ENCODE measurements at regions not wholly inside any gene's neighbourhood (a gene's known extent, or its start where the extent isn't known, plus 50 kb on each side); places are given as distances from the start of the nearest gene placed in this dataset.

DNA sequence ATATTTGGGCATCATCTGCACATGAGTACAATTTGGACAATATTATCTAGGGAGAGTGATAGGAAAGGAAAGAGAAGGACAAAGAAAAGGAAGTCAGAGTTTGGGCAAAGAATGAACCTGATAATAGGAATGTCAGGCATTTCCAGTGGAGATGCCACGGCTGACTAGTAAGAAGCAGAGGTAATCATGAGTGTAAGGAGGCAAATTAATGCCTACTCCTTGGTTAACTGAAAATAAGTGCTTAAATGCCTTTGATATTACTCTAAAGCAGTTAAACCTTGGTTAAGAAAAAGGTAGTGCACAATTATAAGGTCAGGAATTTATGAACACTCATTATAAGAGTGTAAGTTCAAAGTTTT lies 99.2 kb upstream of the DDIT4L start:
- no peaks in the 10 kb centered on the region for H3K36me3 Mint-ChIP-seq
- DNase-seq (ENCODE audit: low spot score in 2 of 2) = no peak
- H3K27ac Mint-ChIP-seq = no peak overlapping the region
- no peak overlapping the region for H3K4me3 Mint-ChIP-seq
- ATAC-seq = no peak
- H3K4me1 Mint-ChIP-seq = no peaks in the 10 kb centered on the region
- H3K9me3 Mint-ChIP-seq = no peaks in the 10 kb centered on the region

DNA sequence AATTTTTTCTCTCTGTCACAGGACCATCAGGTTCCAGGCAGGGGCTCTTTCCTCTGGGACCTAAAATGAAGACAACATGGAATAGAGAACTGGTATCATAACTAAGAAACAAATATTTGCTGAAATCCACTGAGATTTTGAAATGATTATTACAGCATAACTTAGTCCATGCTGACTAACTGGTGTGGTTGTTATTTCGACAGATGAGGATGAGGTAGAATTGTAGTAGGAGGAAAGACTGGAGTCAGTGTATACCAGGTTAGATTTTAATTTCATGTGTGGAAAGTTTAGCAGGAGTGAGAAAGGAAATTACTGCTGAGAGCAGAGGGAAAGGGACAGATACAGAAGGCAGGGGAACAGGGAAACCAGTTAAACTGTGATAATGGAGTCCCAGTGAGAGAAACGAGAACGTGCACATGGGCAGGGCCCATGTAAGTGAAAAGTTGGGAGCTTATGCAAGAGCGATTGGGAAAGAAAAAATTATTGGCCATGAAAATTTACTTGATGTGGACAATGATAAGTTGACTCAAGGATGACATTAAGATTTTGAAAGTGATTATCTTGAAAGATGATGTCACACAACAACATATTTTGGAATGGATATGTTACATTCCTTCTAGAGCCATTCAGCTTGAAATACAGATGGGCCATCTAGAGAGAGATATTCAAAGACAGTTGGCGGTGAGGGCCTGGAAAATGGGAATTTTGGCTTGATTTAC lies 98.7 kb upstream of the DDIT4L start:
- Mint-ChIP-seq H3K4me1 (no peaks in the 10 kb centered on the region), H3K36me3 (no peaks in the 10 kb centered on the region), H3K9me3 (no peaks in the 10 kb centered on the region), H3K4me3 (no peak overlapping the region), H3K27ac (no peak overlapping the region)
- ATAC-seq (no peak), DNase-seq (ENCODE audit: low spot score in 2 of 2) (no peak)

DNA sequence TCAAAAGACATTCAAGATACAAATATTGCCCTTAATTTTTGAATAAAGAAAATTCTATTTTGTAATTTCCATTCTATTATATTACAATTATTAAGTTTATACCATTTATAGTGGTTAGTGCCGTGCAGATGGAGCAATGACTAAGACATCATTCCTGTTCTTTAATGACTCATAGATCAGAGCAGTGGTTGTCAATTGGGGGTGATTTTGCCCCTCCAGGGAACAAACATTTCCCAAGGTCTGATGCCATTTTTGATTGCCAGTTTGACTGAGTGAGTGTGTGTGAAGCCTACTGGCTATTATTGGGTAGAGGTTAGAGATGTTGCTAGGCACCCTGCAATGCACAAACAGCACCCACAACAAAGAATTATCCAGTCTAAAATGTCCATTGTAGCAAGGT lies 97.9 kb upstream of the DDIT4L start:
- DNase-seq (ENCODE audit: low spot score in 2 of 2) (no peak), ATAC-seq (no peak)
- no peaks in the 10 kb centered on the region for H3K36me3 Mint-ChIP-seq
- no peak overlapping the region for H3K4me3 Mint-ChIP-seq
- no peak overlapping the region for H3K27ac Mint-ChIP-seq
- H3K9me3 Mint-ChIP-seq = no peaks in the 10 kb centered on the region
- H3K4me1 Mint-ChIP-seq = no peaks in the 10 kb centered on the region

DNA sequence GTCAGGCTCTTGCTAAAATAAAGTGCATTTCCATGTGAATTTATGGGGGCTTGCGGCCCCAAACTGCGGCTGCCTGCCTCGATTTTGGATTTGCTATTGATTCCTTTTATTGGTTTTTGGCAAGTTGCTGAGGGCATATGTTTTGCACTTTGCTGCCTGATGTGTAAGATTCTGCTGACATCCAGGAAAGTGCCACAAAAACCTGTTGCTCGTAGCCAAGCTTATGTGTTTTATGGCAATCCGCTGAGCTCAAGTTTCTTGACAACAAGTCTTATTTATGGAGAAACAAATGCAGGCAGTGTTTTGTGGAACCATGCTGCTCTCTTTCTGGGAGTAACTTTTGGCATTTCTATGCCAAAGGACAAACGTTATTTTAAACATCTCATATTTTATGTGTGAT lies 97.3 kb upstream of the DDIT4L start:
- H3K4me1 Mint-ChIP-seq = no peaks in the 10 kb centered on the region
- H3K36me3 Mint-ChIP-seq = no peaks in the 10 kb centered on the region
- no peak overlapping the region for H3K27ac Mint-ChIP-seq
- DNase-seq (ENCODE audit: low spot score in 2 of 2) (no peak), ATAC-seq (no peak)
- no peaks in the 10 kb centered on the region for H3K9me3 Mint-ChIP-seq
- H3K4me3 Mint-ChIP-seq = no peak overlapping the region

DNA sequence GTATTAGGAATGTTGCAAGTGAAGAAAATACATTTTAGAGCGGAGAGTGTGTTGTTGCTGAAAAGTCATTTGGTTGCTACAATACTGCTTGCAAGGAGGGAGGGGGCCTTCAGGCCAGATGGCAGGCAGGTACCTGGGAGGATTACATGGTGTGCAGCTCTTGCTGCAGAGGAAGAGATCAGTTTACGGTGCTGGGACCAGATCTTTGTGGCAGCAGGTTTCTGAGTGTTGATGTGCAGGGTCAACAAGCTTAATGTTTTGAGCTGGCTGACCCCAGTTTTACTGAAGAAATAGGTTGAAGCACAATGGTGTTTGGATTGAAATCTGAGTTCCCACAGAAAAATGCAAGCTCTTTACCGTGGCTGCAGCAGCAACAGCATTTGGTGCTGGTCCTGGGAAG lies 96.4 kb upstream of the DDIT4L start:
- no peaks in the 10 kb centered on the region for H3K9me3 Mint-ChIP-seq
- H3K36me3 Mint-ChIP-seq = no peaks in the 10 kb centered on the region
- DNase-seq (ENCODE audit: low spot score in 2 of 2) (no peak), ATAC-seq (no peak)
- no peaks in the 10 kb centered on the region for H3K4me1 Mint-ChIP-seq
- H3K4me3 Mint-ChIP-seq = no peak overlapping the region
- peak overlapping the region; percentile 30 for H3K27ac Mint-ChIP-seq

DNA sequence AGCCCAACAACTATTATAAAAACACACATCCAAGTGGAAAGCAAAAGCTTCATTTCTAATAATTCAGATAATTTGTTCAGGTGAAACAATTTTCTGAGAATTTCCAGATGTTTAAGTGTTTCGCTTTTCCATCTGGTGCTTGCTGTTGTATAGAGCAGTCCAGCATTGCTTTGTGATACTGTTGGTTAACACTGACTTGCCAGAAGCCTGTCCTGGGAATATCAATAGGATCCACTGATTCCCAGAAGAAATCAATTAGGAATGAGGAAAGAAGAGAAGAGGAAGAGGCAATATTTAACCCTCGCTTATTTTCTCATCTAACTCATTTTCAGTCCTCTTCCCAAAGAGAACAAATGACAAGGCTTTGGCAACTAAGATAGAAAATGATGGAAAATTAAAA lies 94.9 kb upstream of the DDIT4L start:
- no peak overlapping the region for H3K27ac Mint-ChIP-seq
- H3K4me3 Mint-ChIP-seq = no peak overlapping the region
- DNase-seq (ENCODE audit: low spot score in 2 of 2) = no peak
- ATAC-seq = no peak
- no peaks in the 10 kb centered on the region for H3K9me3 Mint-ChIP-seq
- H3K36me3 Mint-ChIP-seq = no peaks in the 10 kb centered on the region
- no peaks in the 10 kb centered on the region for H3K4me1 Mint-ChIP-seq

DNA sequence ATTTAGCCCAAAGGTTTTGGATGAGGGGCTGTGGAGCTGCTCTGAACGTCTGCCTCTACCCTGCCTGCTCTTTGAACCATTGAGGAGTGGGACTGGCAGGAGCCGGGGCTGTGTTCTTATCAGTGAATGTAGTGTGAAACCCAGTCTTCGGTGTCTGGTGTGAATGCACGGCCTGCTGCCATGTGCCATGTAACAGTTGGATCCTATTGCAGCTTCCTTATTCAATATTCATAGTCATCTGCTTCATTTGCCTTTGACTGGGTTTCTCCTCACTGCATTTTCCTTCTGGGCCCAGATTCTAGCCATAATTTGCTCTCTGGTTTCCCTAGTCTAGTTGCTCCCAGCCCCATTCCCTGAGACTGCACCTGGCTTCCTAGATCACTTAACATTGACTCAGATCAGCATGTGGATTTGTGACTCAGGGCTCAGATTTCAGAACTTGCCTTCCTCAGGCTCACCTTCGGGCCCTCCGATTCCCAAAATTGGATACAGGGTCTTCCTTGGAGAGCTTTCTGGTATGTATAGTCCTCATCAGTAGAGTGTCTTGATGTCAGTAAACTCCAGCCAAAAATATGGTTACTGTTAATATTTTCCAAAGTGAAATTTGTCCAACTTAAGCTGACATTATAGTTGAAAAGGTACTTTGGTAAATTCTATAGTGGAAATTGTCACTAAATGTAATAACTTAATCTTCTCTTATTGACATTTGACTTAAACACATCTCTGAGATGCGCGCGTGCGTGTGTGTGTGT lies 94.0 kb upstream of the DDIT4L start:
- no peak overlapping the region for H3K4me3 Mint-ChIP-seq
- no peak for ATAC-seq
- no peaks in the 10 kb centered on the region for H3K9me3 Mint-ChIP-seq
- no peaks in the 10 kb centered on the region for H3K4me1 Mint-ChIP-seq
- no peak for DNase-seq (ENCODE audit: low spot score in 2 of 2)
- H3K27ac Mint-ChIP-seq = no peak overlapping the region
- H3K36me3 Mint-ChIP-seq = no peaks in the 10 kb centered on the region

DNA sequence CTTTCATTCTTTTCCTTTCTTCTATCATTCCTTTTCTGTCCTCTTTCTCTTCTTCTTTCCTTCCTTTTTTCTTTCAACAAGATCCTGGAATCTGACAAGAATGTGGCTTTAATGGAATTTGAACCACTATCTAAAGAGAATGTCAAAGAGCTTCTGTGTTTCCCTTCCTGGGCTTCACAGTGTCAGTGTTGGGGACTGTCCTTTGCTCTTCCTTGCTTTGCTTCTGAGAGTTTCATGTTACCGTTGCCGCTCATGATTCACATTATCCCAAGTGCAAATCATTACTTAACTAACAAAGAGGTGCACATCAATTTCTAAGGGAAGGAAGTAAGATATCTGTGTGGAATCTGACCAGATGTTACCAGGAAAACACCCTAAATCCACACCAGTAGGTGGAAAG lies 90.5 kb upstream of the DDIT4L start:
- Mint-ChIP-seq H3K36me3 (no peaks in the 10 kb centered on the region), H3K4me1 (no peaks in the 10 kb centered on the region), H3K9me3 (no peaks in the 10 kb centered on the region), H3K27ac (no peak overlapping the region), H3K4me3 (no peak overlapping the region)
- DNase-seq (ENCODE audit: low spot score in 2 of 2) = no peak
- ATAC-seq = no peak

DNA sequence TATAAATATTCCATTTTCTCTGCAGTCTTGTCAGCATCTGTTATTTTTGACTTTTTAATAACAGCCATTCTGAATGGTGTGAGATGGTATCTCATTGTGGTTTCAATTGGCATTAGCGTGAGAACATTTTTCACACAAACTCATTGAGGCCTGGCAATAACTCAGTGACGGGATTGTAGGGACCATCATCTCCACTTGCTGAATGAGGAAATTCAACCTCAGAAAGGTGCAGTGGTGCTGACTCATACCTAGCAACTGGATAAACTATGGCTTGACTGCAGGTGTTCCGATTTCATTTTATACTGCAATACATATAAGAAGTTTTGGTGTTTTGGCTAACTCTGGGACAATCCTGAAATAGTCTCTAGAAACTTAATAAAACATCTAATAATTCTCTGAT lies 88.3 kb upstream of the DDIT4L start:
- DNase-seq (ENCODE audit: low spot score in 2 of 2) = no peak
- no peak overlapping the region for H3K27ac Mint-ChIP-seq
- H3K36me3 Mint-ChIP-seq = no peaks in the 10 kb centered on the region
- no peaks in the 10 kb centered on the region for H3K4me1 Mint-ChIP-seq
- no peaks in the 10 kb centered on the region for H3K9me3 Mint-ChIP-seq
- no peak overlapping the region for H3K4me3 Mint-ChIP-seq
- no peak for ATAC-seq

DNA sequence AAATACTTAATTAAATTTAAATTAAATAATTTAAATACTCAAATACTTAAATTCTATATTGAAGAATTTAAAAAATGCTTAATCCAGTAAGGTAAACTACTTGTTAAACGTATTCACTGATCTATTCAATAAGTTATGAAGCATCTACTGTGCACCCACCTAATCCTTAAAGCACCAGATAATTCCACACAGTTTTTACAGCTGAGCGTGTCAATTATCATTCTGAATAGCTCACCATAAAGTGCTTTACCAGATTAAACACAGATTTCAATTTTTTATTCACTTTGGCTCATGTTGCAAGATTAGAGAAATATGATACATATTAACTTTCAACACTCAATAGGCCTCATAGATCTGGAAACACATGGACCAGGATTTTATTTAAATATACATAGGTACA lies 79.2 kb upstream of the DDIT4L start:
- Mint-ChIP-seq H3K9me3 (no peaks in the 10 kb centered on the region), H3K27ac (no peak overlapping the region), H3K4me1 (no peaks in the 10 kb centered on the region), H3K36me3 (no peaks in the 10 kb centered on the region), H3K4me3 (no peak overlapping the region)
- ATAC-seq (no peak), DNase-seq (ENCODE audit: low spot score in 2 of 2) (no peak)

DNA sequence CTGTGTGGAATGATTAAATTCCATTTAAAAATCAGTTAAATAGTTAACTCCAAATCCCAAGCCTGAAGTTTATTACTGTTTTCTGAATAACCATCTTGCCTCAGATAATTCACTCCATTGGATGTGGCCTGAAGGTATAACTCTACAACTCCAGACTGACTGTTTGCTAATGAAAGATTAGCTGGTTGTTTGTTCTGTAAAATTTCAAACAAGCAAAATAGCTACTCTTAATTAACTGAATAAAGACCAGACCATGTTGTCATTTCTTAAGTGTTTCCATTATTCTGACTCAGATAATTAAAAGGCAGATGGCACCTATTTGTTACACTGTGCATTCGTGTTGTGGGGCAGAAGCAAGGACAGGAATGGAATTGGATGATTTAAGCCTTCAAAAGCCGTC lies 78.5 kb upstream of the DDIT4L start:
- Mint-ChIP-seq H3K27ac (no peak overlapping the region), H3K9me3 (no peaks in the 10 kb centered on the region), H3K4me1 (no peaks in the 10 kb centered on the region), H3K36me3 (no peaks in the 10 kb centered on the region), H3K4me3 (no peak overlapping the region)
- ATAC-seq (no peak), DNase-seq (ENCODE audit: low spot score in 2 of 2) (no peak)

DNA sequence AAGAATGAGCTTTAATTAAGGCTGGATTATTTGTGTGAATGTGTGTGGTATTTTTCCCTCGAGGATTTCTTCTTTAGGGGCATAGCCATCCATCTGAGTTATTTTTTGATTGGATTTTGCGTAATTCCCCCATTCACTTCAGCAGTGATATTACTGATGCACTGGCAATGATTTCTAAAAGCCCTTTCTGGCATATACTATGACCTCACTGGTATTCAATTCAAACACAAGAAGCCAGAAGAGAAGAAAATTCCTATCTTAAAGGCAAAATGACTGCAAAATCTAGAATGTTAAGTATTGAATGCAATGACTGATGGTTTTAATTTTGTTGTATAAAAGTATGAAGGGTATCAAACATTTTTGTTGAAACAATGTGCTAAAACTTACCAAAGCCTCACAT lies 71.1 kb upstream of the DDIT4L start:
- no peaks in the 10 kb centered on the region for H3K36me3 Mint-ChIP-seq
- no peaks in the 10 kb centered on the region for H3K4me1 Mint-ChIP-seq
- no peak overlapping the region for H3K4me3 Mint-ChIP-seq
- H3K9me3 Mint-ChIP-seq = no peaks in the 10 kb centered on the region
- H3K27ac Mint-ChIP-seq = no peak overlapping the region
- ATAC-seq (no peak), DNase-seq (ENCODE audit: low spot score in 2 of 2) (no peak)

DNA sequence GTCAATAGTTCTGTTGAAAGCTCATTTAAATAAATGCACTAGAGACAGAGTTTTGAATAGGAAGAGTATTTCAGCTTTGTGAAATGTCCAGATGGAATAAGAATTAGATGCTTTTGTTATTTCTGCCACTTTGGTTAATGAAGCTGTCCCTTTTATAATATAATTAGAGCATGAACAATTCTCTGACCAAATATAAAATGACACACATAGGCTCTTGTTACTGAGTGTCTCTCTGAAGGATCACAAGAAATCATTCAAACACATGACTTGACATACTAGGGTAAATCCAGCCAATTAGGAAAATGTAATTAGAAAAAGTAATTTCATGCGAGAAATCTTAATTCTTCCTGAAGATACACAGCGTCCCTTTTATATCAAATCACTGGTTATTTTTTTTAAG lies 68.4 kb upstream of the DDIT4L start:
- no peak for DNase-seq (ENCODE audit: low spot score in 2 of 2)
- Mint-ChIP-seq H3K9me3 (no peaks in the 10 kb centered on the region), H3K27ac (no peak overlapping the region), H3K36me3 (no peaks in the 10 kb centered on the region), H3K4me1 (no peaks in the 10 kb centered on the region), H3K4me3 (no peak overlapping the region)
- ATAC-seq = no peak

DNA sequence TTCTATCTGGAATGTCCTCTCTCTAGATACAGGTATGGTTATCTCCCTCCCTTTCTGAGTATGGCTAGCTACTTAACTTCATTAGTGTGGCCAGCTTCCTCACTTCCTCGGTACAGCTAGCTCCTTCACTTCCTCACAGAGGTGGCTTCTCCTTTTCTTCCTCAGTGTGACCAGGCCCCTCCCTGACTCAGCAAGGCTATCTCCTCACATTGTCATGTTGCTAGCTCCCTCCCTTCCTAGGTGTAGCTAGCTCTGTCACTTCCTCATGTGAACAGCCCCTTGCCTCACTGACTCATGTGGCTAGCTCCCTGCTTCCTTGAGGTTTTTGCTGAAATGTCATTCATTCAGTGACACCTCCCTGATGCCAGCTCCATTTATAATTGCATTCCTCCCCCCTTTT lies 67.3 kb upstream of the DDIT4L start:
- Mint-ChIP-seq H3K36me3 (no peaks in the 10 kb centered on the region), H3K4me3 (no peak overlapping the region), H3K4me1 (no peaks in the 10 kb centered on the region), H3K27ac (no peak overlapping the region), H3K9me3 (no peaks in the 10 kb centered on the region)
- ATAC-seq (peak; percentile 87), DNase-seq (ENCODE audit: low spot score in 2 of 2) (no peak)

DNA sequence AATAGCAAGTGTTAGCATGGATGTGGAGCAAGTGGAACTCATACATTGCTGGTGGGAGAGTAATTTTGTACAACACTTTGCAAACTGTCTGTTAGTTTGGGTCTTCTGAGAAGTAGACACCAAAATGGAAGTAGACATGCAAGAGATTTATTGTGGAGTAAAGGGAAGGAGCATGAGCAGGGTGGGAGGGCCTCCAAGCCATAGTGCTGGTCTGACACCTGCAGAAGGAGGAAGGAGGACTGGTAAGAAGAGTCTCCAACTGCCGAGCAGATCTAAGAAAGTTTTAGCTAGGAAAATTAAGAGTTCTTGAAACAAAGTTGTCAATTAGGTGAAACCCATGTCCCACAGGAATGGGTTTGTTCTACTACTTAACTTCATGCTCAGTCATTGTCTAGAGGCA lies 64.0 kb upstream of the DDIT4L start:
- DNase-seq (ENCODE audit: low spot score in 2 of 2) = no peak
- no peak overlapping the region for H3K27ac Mint-ChIP-seq
- H3K4me3 Mint-ChIP-seq = no peak overlapping the region
- no peaks in the 10 kb centered on the region for H3K4me1 Mint-ChIP-seq
- no peaks in the 10 kb centered on the region for H3K9me3 Mint-ChIP-seq
- ATAC-seq = no peak
- no peaks in the 10 kb centered on the region for H3K36me3 Mint-ChIP-seq

DNA sequence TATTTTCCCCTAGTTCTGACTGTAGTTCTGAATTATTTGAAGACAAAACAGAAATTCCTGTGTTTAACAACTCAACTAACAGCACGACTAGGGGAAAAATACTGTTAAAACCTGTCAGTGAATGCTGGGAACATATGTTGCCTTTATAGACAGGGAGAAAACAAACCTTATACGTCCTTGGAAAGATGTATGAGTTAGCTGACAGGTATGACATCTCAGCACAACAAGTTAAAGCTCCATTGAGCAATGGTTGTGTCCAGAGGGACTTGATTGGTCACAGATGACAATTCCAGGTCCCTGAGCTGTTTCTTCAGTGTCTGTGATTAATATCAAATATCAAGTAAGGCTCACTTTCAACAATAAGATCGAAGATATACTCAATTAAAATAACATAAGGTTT lies 58.2 kb upstream of the DDIT4L start:
- H3K9me3 Mint-ChIP-seq = no peaks in the 10 kb centered on the region
- DNase-seq (ENCODE audit: low spot score in 2 of 2) (no peak), ATAC-seq (no peak)
- H3K4me1 Mint-ChIP-seq = no peaks in the 10 kb centered on the region
- H3K27ac Mint-ChIP-seq = no peak overlapping the region
- H3K4me3 Mint-ChIP-seq = no peak overlapping the region
- H3K36me3 Mint-ChIP-seq = no peaks in the 10 kb centered on the region

All from stimulated activated effector memory CD8-positive, alpha-beta T cell treated with anti-CD3 and anti-CD28 coated beads, Interleukin-12 subunit alpha, Interleukin-12 subunit beta, amount 100 ng/mL, for 72 hours (primary cell).